Erythroblast (primary cell): ENCODE measurements at regions not wholly inside any gene's neighbourhood (a gene's known extent, or its start where the extent isn't known, plus 50 kb on each side); places are given as distances from the start of the nearest gene placed in this dataset.

Experiments
- GATA1 ChIP-seq: IDR thresholded peaks from 2 replicates; pipeline ENCODE4 v1.6.1; 2011; ENCODE audit warnings: low read depth, mild to moderate bottlenecking, control low read depth, low read length, moderate library complexity
- POLR2A ChIP-seq: IDR thresholded peaks from 2 replicates; pipeline ENCODE4 v1.6.1; 2011; ENCODE audit warnings: mild to moderate bottlenecking, low read length

- TF ChIP-seq POLR2A (no peak), GATA1 (no peak)
Observed at GRCh38 chr16:63650550-63650949, 1471.3 kb downstream of the CDH11 start.
